ENCODE measurements at regions not wholly inside any gene's neighbourhood (a gene's known extent, or its start where the extent isn't known, plus 50 kb on each side); places are given as distances from the start of the nearest gene placed in this dataset.
"Not testable (repeated sequence)": the region's sequence is repeated elsewhere in the genome, so short reads cannot be mapped to it uniquely, and the experiment has no call there.

DNA sequence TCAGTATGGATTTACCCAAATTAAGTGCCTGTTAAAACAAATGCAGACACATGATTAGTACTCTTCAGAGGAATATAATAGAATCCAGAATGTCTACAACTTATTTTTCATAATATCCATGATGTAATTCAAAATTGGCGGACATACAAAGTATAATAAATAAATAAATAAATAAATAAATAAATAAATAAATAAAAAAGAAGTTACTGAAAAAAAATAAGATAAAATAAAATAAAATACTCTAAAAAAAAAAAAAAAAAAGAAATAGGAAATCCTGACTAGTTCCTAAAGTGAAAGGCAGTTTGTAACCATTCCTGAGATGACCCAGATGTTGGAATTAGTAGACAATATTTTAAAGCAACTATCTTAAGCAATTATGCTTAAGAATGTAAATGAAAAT lies 219.0 kb upstream of the SPAG17 start:
- no peak for DNase-seq
- H3K9me3 ChIP-seq (replicated peaks), result peaks cover 9% of the 10 kb centered on the region; the same call in 1 of the 2 replicates
- H3K27me3 ChIP-seq, result no peaks in the 10 kb centered on the region

DNA sequence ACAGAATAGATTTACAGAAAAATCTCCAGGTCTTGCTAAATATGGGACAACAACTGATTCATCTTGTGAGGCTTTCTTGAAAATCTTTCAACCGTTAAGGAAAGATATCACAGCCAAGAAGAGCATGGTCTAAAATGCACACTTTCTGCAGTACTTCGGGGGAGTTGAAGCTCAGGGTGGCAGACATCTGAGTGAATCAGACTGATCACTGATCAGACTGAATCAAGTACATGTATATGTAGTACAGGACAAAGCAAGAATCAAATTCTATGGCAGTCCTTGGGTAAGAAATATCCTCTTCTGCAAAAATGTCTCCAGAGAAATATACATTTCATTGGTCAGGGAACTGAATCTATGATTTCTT lies 212.4 kb upstream of the SPAG17 start:
- Histone ChIP-seq H3K9me3 (replicated peaks) (no peaks in the 10 kb centered on the region), H3K4me3 (no peak overlapping the region), H3K27me3 (no peaks in the 10 kb centered on the region), H3K36me3 (no peaks in the 10 kb centered on the region), H3K27ac (no peak overlapping the region), H3K4me1 (peaks cover 2% of the 10 kb centered on the region; the same call in 1 of the 2 replicates)
- no peak for DNase-seq

More for the DNA sequence above, 219.0 kb upstream of the SPAG17 start:
- H3K36me3 ChIP-seq, result no peaks in the 10 kb centered on the region
- no peak overlapping the region for H3K4me3 ChIP-seq
- H3K4me1 ChIP-seq, result no peaks in the 10 kb centered on the region
- no peak overlapping the region for H3K27ac ChIP-seq

DNA sequence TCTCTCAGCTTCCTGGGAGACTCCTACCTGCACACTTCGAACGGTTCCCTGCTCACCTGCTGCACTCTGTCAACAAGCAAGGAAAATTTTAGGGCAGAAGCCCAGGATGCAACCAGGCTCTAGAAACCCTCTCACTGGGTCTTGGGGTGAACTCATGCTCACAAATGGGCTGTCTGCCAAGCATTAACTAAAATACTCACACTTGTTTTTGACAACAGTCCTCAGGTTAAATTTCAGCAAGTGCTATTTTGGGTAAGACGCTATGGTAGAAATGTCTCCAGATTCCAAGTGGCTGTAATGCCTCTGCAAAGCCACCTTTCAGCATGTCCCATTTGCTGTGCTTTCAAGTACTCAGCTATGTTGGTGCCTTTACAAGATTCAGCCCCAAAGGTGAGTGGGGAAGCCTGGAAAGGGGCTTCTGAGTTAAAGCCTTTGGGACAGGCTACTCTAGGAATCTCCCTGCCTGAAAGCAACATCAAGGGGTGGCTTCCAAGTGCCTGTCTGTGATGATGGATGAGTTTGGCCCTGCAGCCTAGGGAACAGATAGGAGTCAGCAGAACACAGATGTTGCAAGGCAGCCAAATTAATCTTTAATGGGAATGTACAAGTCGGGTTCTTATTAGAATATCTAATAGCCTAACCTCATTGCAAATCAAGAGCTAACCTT lies 211.9 kb upstream of the SPAG17 start:
- no peak for DNase-seq
- Histone ChIP-seq H3K4me1 (peaks cover 2% of the 10 kb centered on the region; the same call in 1 of the 2 replicates), H3K27me3 (no peaks in the 10 kb centered on the region), H3K4me3 (no peak overlapping the region), H3K36me3 (no peaks in the 10 kb centered on the region), H3K27ac (no peak overlapping the region), H3K9me3 (replicated peaks) (no peaks in the 10 kb centered on the region)

DNA sequence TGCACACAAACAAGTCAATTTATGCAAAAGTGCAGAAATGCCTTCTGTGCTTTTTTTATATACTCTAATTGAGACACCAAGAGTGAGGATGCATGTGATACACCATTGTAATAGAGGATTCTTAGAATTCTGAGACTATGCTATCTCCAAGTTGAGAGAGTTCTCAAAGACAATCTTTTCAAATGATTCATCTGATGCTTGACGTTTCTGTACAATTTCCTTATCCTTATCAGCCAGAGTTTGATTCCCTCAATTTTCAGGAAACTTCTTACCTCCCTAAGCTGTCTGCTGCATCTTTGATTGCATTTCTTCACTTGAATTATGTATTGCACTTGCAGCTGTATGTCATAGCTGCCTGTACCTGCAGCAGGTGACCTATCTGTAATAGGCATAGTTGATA lies 211.3 kb upstream of the SPAG17 start:
- Histone ChIP-seq H3K4me1 (peaks cover 2% of the 10 kb centered on the region; the same call in 1 of the 2 replicates), H3K36me3 (no peaks in the 10 kb centered on the region), H3K27ac (no peak overlapping the region), H3K9me3 (replicated peaks) (no peaks in the 10 kb centered on the region), H3K4me3 (no peak overlapping the region), H3K27me3 (no peaks in the 10 kb centered on the region)
- DNase-seq, result no peak

DNA sequence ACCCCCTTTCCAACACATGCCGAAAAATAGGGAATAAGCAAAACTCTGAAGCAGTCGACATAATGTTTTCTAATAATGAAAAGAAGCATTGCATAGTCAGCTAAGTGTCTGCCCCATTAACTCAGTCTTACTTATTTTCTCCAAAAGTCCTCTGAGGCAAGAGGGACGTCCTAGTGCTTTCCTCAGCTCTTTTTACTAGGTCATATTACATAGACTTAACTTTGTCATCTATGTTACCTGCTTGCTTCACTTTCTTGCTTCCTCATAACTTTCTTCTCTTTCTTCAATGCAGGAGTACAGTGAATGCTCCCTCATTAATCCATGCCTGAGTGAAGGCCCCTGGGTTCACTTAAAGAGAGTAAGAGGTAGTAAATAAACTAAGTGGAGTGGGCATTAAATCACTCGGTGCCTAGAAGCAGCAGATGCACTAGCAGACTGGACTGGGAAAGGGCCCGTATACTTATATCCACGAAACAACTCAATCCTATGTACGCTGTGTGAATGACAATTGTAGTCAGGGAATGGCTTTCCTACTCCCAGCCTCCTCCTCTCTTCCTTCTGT lies 210.5 kb upstream of the SPAG17 start:
- Histone ChIP-seq H3K9me3 (replicated peaks) (no peaks in the 10 kb centered on the region), H3K4me3 (no peak overlapping the region), H3K4me1 (peaks cover 2% of the 10 kb centered on the region; the same call in 1 of the 2 replicates), H3K36me3 (no peaks in the 10 kb centered on the region), H3K27me3 (no peaks in the 10 kb centered on the region), H3K27ac (no peak overlapping the region)
- no peak for DNase-seq

DNA sequence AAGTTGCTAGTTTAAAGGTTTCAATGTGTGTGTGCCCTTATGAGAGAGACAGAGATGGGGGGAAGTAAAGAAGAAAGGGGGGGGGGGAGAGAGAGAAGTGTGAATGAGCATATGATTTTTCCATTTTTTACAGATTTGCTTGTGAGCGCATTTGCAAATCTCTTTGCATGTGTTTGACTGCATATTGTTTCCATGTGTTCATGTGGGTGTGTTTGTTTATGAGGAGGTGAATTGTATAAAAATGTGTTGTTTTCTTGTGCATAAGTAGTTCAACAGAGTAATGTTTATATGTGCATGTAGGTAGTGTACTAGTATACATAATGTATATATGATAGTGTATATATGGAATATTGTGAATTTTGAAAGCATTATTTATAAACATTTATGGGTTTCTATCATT lies 205.9 kb upstream of the SPAG17 start:
- H3K36me3 ChIP-seq, result no peaks in the 10 kb centered on the region
- H3K9me3 ChIP-seq (replicated peaks), result no peaks in the 10 kb centered on the region
- no peak overlapping the region for H3K4me3 ChIP-seq
- no peak overlapping the region for H3K27ac ChIP-seq
- H3K4me1 ChIP-seq, result peaks cover 14% of the 10 kb centered on the region
- H3K27me3 ChIP-seq, result no peaks in the 10 kb centered on the region
- no peak for DNase-seq

DNA sequence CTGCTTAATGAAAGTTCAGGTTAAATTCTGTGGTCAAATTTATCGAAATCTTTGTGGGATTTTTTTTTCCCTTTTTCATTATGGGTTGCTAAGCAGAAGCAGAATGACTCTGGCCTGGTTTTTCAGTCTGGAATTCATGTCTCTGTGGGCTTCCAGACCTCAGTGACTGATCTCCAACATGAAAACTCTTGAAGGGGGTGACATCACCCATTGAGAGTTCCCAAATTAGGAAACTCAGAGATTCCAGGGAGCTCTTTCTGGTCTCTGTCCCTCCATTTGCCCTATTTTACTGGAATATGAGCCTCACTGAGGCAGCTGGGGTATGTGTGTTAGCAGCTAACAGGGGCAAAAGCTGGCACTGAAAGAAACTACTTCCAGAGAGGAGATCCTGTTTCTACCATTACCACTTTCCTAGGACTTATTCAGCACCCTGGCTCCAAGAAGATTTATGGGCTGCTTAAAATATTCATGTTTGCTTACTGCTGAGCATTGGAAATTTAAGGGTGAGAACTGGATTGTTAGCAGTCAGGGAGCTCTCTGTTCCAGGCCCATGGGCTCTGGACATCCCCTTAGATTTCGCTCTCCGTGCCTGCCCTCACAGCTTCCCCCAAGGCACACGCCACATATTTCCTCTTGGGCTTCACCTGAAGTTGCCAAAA lies 203.4 kb upstream of the SPAG17 start:
- no peaks in the 10 kb centered on the region for H3K9me3 ChIP-seq (replicated peaks)
- H3K27me3 ChIP-seq, result no peaks in the 10 kb centered on the region
- H3K27ac ChIP-seq, result peak overlapping the region; percentile 48
- H3K36me3 ChIP-seq, result no peaks in the 10 kb centered on the region
- no peak overlapping the region for H3K4me3 ChIP-seq
- peaks cover 12% of the 10 kb centered on the region for H3K4me1 ChIP-seq
- DNase-seq, result peak; percentile 40 to 58

DNA sequence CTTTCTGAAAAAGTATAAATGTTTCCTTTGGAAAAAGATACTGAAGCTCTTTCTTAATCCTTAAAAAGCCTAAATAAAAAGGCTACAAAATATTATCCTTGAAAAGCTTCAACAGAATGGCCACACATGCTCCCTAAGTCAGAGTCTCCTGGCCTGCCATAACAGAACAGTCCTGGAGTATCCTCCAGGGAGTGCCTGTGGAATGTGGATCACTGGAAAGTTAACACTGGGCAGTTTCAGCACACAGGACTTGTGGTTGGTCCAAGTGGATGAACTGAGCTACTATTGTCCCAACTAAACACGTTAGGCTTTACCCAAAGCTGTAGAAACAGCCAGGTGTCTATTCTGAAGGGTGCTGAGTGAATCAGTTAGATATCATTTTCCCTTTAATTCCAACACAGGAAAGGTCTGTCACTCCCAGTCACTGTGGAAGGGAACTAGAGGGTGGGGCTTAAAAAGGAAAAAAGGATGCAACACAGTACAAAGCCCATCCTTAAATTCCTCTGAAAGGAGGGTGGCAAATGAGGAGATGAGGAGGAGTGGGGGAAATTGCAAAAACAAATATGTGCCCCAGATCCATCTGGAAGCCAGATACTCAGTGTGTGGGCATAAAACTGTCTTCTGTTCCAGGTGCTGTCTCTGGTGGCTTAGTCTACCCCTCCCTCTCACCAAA lies 196.3 kb upstream of the SPAG17 start:
- no peak overlapping the region for H3K4me3 ChIP-seq
- no peaks in the 10 kb centered on the region for H3K36me3 ChIP-seq
- H3K27me3 ChIP-seq, result no peaks in the 10 kb centered on the region
- no peaks in the 10 kb centered on the region; the same call in 1 of the 2 replicates for H3K4me1 ChIP-seq
- H3K27ac ChIP-seq, result no peak overlapping the region
- peaks cover 4% of the 10 kb centered on the region; the same call in 1 of the 2 replicates for H3K9me3 ChIP-seq (replicated peaks)
- peak; percentile 57 to 58 for DNase-seq

DNA sequence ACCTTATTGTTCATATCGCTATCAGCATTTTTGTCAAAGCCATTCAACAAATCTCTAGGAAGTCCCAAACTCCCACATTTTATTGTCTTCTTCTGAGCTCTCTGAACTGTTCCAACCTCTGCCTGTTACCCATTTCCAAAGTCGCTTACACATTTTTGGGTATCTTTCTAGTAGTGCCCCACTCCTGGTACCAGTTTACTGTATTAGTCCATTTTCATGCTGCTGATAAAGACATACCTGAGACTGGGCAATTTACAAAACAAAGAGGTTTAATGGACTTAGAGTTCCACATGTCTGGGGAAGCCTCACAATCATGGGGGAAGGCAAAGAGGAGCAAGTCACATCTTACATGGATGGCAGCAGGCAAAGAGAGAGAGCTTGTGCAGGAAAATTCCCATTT lies 192.2 kb upstream of the SPAG17 start:
- not testable (repeated sequence) for DNase-seq, H3K27me3 ChIP-seq, H3K36me3 ChIP-seq, H3K4me3 ChIP-seq, H3K27ac ChIP-seq, H3K4me1 ChIP-seq
- peaks cover 13% of the 10 kb centered on the region for H3K9me3 ChIP-seq (replicated peaks)

DNA sequence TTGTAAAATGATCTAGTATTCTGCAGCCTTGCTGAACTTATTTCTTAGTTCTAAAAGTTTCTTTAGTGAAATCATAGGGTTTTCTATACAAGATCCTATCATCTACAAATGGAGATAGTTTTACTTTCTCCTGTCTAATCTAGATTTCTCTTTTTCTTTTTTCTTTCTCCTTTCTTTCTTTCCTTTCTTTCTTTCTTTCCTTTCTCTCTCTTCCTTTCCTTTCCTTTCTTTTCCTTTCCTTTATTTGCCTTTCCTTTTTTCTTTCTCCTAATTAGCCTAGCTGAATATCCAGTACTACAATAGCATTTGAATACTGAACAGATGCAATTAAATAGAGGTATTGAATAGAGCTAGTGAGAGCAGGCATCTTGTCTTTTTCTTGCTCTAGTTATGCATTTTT lies 186.6 kb upstream of the SPAG17 start:
- no peaks in the 10 kb centered on the region for H3K36me3 ChIP-seq
- peaks cover 15% of the 10 kb centered on the region for H3K9me3 ChIP-seq (replicated peaks)
- no peak for DNase-seq
- H3K4me1 ChIP-seq, result peaks cover 7% of the 10 kb centered on the region
- no peak overlapping the region for H3K27ac ChIP-seq
- H3K4me3 ChIP-seq, result no peak overlapping the region
- H3K27me3 ChIP-seq, result no peaks in the 10 kb centered on the region

DNA sequence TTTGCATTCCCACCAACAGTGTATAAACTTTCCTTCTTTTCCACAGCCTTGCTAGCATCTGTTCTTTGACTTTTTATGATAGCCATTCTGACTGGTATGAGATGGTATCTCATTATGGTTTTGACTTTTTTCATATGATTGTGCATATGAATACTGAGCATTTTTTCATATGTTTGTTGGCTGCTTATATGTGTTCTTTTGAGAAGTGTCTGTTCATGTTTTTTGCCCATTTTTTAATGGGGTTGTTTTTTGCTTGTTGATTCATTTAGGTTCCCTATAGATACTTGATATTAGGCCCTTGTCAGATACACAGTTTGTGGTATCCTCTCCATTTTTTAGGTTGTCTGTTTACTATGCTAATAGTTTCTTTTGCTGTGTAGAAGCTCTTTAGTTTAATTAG lies 185.8 kb upstream of the SPAG17 start:
- H3K27me3 ChIP-seq, result no peaks in the 10 kb centered on the region
- H3K4me1 ChIP-seq, result peaks cover 7% of the 10 kb centered on the region
- no peaks in the 10 kb centered on the region for H3K36me3 ChIP-seq
- H3K9me3 ChIP-seq (replicated peaks), result peaks cover 15% of the 10 kb centered on the region
- no peak for DNase-seq
- no peak overlapping the region for H3K27ac ChIP-seq
- no peak overlapping the region for H3K4me3 ChIP-seq

DNA sequence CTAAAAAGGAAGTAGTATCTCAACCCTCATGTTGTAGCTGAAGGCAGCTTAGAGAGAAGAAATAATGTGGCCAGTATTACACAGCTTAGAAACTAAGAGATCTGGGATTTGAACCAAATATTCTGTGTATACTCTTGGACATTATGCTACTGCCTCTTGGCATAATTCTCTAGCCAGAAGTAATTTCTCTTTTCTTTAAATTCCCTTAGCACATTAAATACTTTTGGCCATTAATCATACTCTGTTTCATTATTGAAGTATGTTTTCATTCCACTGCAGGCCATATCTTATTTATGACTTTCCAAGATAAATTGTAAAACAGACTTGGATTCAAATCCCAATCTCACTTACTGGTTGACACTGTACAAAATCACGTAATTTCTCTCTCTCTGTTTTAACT lies 181.3 kb upstream of the SPAG17 start:
- H3K36me3 ChIP-seq, result no peaks in the 10 kb centered on the region
- H3K4me3 ChIP-seq, result no peak overlapping the region
- peaks cover 7% of the 10 kb centered on the region for H3K4me1 ChIP-seq
- peaks cover 13% of the 10 kb centered on the region for H3K9me3 ChIP-seq (replicated peaks)
- no peaks in the 10 kb centered on the region for H3K27me3 ChIP-seq
- H3K27ac ChIP-seq, result no peak overlapping the region
- no peak for DNase-seq

DNA sequence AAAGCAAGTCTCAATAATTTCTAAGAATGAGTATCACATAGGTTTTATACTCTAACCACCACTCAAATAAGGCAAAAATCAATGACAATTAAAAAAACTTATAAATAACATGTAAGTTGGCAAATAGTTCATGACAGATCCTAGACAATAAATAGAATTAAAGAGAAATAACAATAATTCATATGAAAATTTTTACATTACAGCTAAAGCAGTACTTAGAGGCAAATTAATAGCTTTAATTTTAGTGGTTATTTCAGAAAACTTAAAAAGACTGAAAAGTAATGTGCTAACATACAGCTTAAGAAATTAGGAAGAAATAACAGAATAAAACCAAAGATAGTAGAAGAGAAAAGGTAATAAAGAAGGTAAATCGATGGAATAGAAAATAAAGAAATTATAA lies 179.9 kb upstream of the SPAG17 start:
- H3K27me3 ChIP-seq, result no peaks in the 10 kb centered on the region
- peaks cover 8% of the 10 kb centered on the region; the same call in 1 of the 2 replicates for H3K9me3 ChIP-seq (replicated peaks)
- no peaks in the 10 kb centered on the region for H3K36me3 ChIP-seq
- H3K4me1 ChIP-seq, result peaks cover 7% of the 10 kb centered on the region
- no peak for DNase-seq
- no peak overlapping the region for H3K4me3 ChIP-seq
- H3K27ac ChIP-seq, result no peak overlapping the region

DNA sequence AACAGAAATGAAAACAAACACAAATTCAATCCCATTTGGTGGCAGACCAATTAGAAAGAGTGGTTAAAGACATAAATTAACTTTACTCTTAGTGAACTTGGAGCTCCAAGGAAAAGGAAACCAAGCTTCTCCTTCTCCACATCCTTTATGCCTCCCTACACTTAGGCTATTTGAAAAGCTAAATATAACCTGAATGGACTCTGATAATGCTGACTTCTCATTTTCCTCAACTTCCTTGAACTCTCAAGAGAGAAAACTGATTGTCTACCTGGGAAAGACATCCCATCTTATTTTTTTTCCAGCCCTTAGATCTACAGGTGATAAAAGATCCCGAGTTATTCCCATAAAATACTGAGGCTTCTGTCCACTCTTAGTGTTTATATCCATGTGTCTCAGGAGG lies 178.4 kb upstream of the SPAG17 start:
- H3K27ac ChIP-seq, result no peak overlapping the region
- no peaks in the 10 kb centered on the region for H3K36me3 ChIP-seq

DNA sequence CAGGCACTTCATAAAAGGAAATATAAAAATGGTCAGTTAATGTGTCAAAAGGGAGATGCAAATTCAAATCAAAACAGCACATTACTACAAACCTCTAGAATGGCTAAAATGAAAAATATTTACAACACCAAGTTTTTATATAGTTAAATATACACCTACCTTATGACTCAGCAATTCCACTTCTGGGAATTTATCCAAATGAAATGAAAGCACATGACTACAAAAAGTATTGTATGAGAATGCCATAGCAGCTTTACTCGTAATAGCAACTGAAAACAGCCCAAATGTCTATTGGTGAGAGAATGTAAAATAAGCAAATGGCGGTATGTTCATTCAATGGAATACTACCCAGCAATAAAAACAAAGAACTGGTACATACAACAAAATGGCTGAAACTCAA lies 175.8 kb upstream of the SPAG17 start:
- H3K27ac ChIP-seq, result no peak overlapping the region
- H3K4me1 ChIP-seq, result no peaks in the 10 kb centered on the region
- peaks cover 17% of the 10 kb centered on the region for H3K9me3 ChIP-seq (replicated peaks)
- DNase-seq, result no peak
- H3K27me3 ChIP-seq, result no peaks in the 10 kb centered on the region
- no peak overlapping the region for H3K4me3 ChIP-seq
- H3K36me3 ChIP-seq, result no peaks in the 10 kb centered on the region

More for the DNA sequence above, 178.4 kb upstream of the SPAG17 start:
- no peak for DNase-seq
- Histone ChIP-seq H3K9me3 (replicated peaks) (peaks cover 12% of the 10 kb centered on the region; the same call in 1 of the 2 replicates), H3K27me3 (no peaks in the 10 kb centered on the region), H3K4me3 (no peak overlapping the region), H3K4me1 (peaks cover 7% of the 10 kb centered on the region)
